Activated naive CD8-positive, alpha-beta T cell treated with anti-CD3 and anti-CD28 coated beads, Interleukin-2, amount 50 U/mL, for 24 hours (primary cell): ENCODE measurements at regions not wholly inside any gene's neighbourhood (a gene's known extent, or its start where the extent isn't known, plus 50 kb on each side); places are given as distances from the start of the nearest gene placed in this dataset.

Source experiments
- ATAC-seq: fragments of 150-1000 bp; cut with Tn5 transposase; one replicate; pipeline ENCODE4 v1.10.0; 2021
- DNase-seq: peaks from one replicate; pipeline ENCODE4 v3.0.0; 2021
- H3K27ac Mint-ChIP-seq: one replicate; pipeline ENCODE4 v1.8.0; 2021; ENCODE audit warnings: mild to moderate bottlenecking, mixed read lengths
- H3K27me3 Mint-ChIP-seq: one replicate; pipeline ENCODE4 v1.8.0; 2021; ENCODE audit warnings: mixed read lengths
- H3K36me3 Mint-ChIP-seq: one replicate; pipeline ENCODE4 v1.8.0; 2021; ENCODE audit warnings: low read depth, mixed read lengths
- H3K4me1 Mint-ChIP-seq: one replicate; pipeline ENCODE4 v1.8.0; 2021; ENCODE audit warnings: mixed read lengths
- H3K4me3 Mint-ChIP-seq: one replicate; pipeline ENCODE4 v1.8.0; 2021; ENCODE audit warnings: mild to moderate bottlenecking, moderate library complexity, mixed read lengths
- H3K9me3 Mint-ChIP-seq: one replicate; pipeline ENCODE4 v1.8.0; 2021; ENCODE audit warnings: mixed read lengths

DNA sequence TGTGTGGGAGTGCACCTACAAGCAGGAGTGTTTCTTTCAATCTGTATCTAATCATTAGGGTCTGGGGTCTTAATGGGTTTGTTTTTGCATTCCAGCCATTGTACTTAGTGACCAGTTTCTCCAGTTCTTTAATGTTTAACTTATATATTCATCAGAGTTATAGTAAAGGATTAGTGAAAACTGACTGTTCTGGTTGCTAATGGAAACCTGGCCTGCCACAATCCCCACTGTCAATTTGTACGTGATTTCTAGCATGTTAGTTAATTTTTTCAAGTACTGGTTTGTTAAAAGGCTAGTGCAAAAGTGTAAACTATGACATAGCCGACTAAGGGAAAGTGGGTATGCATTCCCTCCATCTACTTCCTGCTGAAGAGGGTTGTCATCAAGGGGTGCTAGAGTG, 276.1 kb downstream of the HTR1A start:
- Mint-ChIP-seq H3K9me3 (no peaks in the 10 kb centered on the region), H3K27me3 (no peaks in the 10 kb centered on the region), H3K36me3 (no peaks in the 10 kb centered on the region), H3K27ac (no peak overlapping the region), H3K4me1 (no peaks in the 10 kb centered on the region), H3K4me3 (no peak overlapping the region)
- DNase-seq (no peak), ATAC-seq (no peak)

DNA sequence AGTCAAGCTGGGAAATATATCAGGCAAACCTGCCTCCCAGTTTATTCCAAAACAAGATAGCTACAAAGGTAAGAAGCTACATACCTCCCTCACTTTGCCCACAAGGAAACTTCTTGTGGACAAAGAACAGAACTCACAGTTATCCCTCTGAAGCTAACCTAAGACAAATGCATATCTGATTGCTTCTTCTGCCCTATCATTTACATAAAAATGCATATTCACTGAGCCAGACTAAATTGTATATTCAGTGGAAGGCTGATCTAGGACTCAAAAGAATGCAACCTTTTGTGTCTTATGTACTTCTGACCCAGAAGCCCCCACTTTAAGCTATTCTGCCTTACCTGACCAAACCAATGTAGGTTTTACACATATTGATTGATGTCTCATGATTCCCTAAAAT, 276.8 kb downstream of the HTR1A start:
- Mint-ChIP-seq H3K27ac (no peak overlapping the region), H3K9me3 (no peaks in the 10 kb centered on the region), H3K36me3 (no peaks in the 10 kb centered on the region), H3K27me3 (no peaks in the 10 kb centered on the region), H3K4me1 (no peaks in the 10 kb centered on the region), H3K4me3 (no peak overlapping the region)
- no peak for DNase-seq
- no peak for ATAC-seq

DNA sequence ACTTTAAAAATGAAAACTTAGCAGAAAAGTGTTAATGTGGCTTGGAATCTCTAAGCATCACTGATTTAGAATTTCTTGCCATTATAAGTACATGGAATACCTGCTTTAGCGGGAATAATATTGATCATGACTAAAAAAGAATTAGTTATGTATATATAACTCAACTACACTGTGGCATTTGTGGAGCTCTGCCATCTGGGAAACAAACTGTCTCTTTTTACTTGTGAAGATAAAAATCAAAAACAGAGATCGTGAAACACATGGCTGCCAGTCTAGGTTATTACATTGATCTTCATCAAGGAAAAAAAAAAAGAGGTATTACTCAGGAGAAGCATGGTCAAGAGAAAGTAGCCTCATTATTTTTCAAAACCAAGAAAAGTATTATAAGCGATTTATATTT, 287.4 kb downstream of the HTR1A start:
- H3K27me3 Mint-ChIP-seq = no peaks in the 10 kb centered on the region
- H3K4me3 Mint-ChIP-seq = no peak overlapping the region
- DNase-seq (no peak), ATAC-seq (no peak)
- no peaks in the 10 kb centered on the region for H3K36me3 Mint-ChIP-seq
- no peaks in the 10 kb centered on the region for H3K4me1 Mint-ChIP-seq
- no peak overlapping the region for H3K27ac Mint-ChIP-seq
- H3K9me3 Mint-ChIP-seq = peaks cover 22% of the 10 kb centered on the region

DNA sequence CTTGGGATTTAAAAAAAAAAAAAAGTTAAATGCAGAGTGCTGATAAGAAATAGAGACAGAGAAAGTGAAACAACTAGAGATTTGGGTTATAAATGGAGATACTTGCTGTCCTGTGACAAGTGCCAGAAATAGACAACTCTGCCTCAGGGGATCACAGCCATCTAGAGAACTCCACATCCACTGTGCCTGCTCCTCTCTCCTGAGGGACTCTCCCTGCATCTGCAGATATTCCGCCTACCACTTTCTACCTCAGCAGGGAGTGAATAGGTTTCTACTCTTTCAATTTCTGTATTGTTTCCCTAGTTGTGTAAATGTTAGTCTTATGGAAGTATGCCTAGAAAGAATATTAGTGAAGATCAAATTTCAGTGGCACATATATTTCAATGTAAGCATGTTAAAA, 307.2 kb downstream of the HTR1A start:
- H3K27ac Mint-ChIP-seq = no peak overlapping the region
- ATAC-seq (no peak), DNase-seq (no peak)
- H3K9me3 Mint-ChIP-seq = peaks cover 7% of the 10 kb centered on the region
- H3K36me3 Mint-ChIP-seq = no peaks in the 10 kb centered on the region
- no peak overlapping the region for H3K4me3 Mint-ChIP-seq
- H3K27me3 Mint-ChIP-seq = no peaks in the 10 kb centered on the region
- no peaks in the 10 kb centered on the region for H3K4me1 Mint-ChIP-seq

DNA sequence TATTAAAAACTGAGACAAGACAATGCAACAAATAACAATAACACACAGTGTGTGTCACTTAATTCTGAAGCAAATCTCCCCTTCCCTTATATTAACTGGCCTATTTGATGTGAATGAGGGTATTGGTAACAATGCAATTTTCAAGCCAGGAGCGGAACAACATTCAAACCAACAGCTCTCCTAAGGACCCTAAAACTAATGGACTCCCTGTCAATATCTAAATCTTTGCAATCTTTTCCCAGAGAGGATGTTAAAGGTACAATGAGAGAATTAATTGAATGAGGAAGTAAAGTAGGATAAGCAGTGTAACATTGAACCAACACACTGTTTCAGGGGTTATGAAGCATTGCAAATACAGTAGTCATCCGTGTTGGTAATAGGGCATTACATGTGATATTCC, 311.7 kb downstream of the HTR1A start:
- Mint-ChIP-seq H3K4me1 (no peaks in the 10 kb centered on the region), H3K27me3 (no peaks in the 10 kb centered on the region), H3K27ac (no peak overlapping the region), H3K9me3 (peaks cover 11% of the 10 kb centered on the region), H3K36me3 (no peaks in the 10 kb centered on the region), H3K4me3 (no peak overlapping the region)
- ATAC-seq (no peak), DNase-seq (no peak)

DNA sequence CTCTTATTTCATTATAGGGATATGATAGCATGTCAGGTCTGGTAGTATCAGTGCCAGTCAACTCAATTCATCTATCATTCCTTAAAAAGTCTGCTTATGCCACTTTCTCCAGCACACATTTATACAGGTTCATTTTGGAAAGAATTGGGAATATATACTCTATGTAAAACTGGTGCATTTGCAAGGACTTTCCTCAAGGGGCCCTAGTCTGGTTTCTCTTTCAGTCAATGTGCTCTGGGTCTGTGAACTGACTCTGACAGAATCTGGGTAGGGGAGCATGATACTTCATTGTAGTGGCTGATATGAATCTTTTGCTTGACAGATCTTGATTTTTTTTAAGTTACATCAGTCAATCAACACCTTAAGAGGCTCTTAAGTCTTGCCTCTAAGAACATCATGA, 313.9 kb downstream of the HTR1A start:
- H3K27ac Mint-ChIP-seq = no peak overlapping the region
- no peak for DNase-seq
- no peaks in the 10 kb centered on the region for H3K4me1 Mint-ChIP-seq
- peaks cover 11% of the 10 kb centered on the region for H3K9me3 Mint-ChIP-seq
- H3K4me3 Mint-ChIP-seq = no peak overlapping the region
- no peak for ATAC-seq
- H3K36me3 Mint-ChIP-seq = no peaks in the 10 kb centered on the region
- H3K27me3 Mint-ChIP-seq = no peaks in the 10 kb centered on the region

DNA sequence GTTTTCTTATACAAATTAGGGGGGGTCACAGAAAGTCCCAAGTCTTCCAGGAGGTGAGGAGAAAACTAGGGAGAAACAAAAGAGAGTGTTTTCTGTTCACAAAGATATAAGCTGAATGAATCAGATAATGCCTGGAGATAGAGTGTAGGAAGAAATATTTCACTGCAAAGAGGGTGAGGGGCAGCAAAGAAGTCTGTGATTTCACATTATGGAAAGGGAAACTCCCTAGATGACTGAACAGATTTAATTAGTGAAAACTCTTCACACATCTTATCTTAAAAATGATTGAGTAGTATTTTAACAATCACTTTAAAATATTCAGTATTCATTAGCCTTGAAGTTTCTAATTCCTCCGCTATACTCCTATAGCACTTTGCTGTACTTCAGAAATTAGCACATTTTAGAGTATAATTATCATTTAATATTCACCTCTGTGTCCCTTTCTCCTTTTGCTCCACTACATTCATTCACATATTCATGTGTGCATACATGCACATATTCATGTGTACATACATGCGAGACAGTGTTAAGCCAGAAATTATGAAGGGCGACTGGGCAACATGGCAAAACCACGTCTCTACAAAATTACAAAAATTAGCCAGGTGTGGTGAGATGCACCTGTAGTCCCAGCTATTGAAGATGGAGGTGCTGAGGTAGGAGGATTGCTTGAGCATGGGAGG, 332.2 kb downstream of the HTR1A start:
- H3K27ac Mint-ChIP-seq = no peak overlapping the region

DNA sequence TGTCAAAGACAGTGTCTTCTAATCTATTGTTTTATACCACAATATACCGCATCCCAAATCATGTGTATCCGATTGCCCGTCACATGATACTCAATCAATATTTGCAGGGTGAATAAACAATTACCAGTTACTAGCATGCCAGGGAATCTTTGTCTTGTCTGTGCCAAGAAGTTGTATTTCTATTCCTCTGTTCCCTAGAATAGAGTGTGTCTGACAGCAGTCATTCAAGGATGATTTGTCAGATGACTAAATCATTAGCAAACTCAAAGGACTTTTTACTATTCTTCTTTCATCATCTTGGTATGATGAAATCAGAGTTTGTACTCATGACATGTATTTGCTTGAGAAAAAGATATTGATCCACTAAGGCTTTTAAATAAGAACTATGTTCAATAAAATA, 348.8 kb downstream of the HTR1A start:
- Mint-ChIP-seq H3K9me3 (peaks cover 9% of the 10 kb centered on the region), H3K36me3 (no peaks in the 10 kb centered on the region), H3K27me3 (no peaks in the 10 kb centered on the region), H3K27ac (no peak overlapping the region), H3K4me3 (no peak overlapping the region), H3K4me1 (no peaks in the 10 kb centered on the region)
- ATAC-seq = no peak
- DNase-seq = no peak

More for the DNA sequence above, 332.2 kb downstream of the HTR1A start:
- Mint-ChIP-seq H3K9me3 (peaks cover 8% of the 10 kb centered on the region), H3K4me3 (no peak overlapping the region), H3K4me1 (no peaks in the 10 kb centered on the region), H3K27me3 (no peaks in the 10 kb centered on the region), H3K36me3 (no peaks in the 10 kb centered on the region)
- DNase-seq (no peak), ATAC-seq (no peak)

DNA sequence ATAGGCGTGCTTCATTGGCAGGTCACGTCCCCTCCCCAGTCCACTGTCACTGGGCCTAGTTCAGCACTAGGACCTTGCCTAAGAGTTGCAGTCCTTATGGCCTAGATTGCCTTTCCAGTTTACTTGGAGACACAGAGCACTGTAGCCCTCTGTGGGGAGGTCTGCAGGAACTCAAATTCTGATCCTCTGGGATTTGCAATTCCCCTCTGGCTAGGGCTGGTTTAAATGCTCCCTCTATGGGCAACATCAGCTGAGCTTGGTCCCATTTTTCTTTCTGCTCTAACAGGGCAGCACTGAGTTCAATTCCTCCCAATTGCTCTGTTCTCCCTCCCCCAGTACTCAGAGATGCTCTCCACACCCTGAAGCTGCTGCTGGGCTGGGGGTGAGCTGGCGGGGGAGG, 358.2 kb downstream of the HTR1A start:
- no peak for ATAC-seq

DNA sequence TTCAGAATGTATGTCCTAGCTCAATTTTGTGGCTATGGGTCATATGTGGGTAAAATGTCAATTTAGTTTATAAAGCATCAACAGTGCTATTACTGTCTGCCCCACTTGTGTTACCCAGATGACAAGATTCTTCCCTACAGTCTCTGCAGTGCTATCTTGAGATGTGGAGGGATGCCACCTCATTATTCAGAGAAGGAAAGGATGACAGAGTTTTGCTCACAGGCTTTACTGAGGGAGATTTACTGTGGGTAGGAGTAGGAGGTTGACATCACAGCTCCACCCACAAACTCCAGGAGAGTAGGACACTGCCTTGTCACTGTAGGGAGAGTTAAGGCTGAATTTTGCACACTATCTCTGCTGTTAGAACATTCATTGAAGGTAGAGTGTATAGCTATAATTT, 359.3 kb downstream of the HTR1A start:
- H3K27me3 Mint-ChIP-seq = no peaks in the 10 kb centered on the region
- peaks cover 16% of the 10 kb centered on the region for H3K9me3 Mint-ChIP-seq
- H3K4me3 Mint-ChIP-seq = no peak overlapping the region
- ATAC-seq (no peak), DNase-seq (no peak)
- no peaks in the 10 kb centered on the region for H3K36me3 Mint-ChIP-seq
- no peaks in the 10 kb centered on the region for H3K4me1 Mint-ChIP-seq
- no peak overlapping the region for H3K27ac Mint-ChIP-seq

More for the DNA sequence above, 358.2 kb downstream of the HTR1A start:
- Mint-ChIP-seq H3K36me3 (no peaks in the 10 kb centered on the region), H3K4me3 (no peak overlapping the region), H3K4me1 (no peaks in the 10 kb centered on the region), H3K27me3 (no peaks in the 10 kb centered on the region), H3K27ac (no peak overlapping the region), H3K9me3 (peaks cover 19% of the 10 kb centered on the region)
- DNase-seq = no peak

DNA sequence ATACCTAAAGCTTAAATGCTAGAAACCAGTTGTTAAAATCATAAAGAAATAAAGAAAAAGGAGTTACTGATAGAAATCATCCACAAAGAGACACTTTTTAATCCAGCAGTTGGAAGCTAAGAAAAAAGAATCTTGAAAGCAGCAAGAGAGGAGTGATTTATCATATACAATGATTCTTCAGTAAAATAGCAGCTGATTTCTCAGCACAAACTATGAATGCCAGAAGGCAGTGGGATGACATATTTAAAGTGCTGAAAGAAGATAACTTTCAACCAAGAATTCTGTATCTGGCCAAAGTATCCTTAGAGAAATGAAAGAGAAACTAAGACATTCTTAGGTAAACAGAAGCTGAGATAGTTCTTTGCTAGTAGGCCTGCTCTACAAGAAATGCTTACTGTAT, 366.0 kb downstream of the HTR1A start:
- Mint-ChIP-seq H3K4me1 (no peaks in the 10 kb centered on the region), H3K9me3 (peaks cover 10% of the 10 kb centered on the region), H3K27me3 (no peaks in the 10 kb centered on the region), H3K36me3 (no peaks in the 10 kb centered on the region), H3K4me3 (no peak overlapping the region), H3K27ac (no peak overlapping the region)
- ATAC-seq = no peak
- no peak for DNase-seq

DNA sequence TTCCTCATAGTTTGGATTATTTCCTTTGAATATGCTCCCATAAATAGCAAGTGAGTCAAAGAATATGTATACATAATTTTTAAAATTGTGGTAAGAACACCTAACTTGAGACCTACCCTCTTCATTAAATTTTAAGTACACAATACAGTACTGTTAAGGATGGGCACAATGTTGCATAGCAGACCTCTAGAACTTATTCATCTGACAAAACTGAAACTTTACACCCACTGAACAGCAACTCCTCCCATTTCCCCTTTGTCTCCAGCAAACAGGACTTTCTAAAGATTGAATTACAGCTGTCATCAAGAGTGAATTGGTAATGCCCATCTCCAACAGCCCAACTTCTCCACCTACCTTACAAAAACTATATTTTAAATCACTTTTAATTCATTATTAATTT, 388.9 kb downstream of the HTR1A start:
- DNase-seq (no peak), ATAC-seq (no peak)
- Mint-ChIP-seq H3K9me3 (no peaks in the 10 kb centered on the region), H3K4me3 (no peak overlapping the region), H3K36me3 (no peaks in the 10 kb centered on the region), H3K4me1 (no peaks in the 10 kb centered on the region), H3K27me3 (no peaks in the 10 kb centered on the region), H3K27ac (no peak overlapping the region)

DNA sequence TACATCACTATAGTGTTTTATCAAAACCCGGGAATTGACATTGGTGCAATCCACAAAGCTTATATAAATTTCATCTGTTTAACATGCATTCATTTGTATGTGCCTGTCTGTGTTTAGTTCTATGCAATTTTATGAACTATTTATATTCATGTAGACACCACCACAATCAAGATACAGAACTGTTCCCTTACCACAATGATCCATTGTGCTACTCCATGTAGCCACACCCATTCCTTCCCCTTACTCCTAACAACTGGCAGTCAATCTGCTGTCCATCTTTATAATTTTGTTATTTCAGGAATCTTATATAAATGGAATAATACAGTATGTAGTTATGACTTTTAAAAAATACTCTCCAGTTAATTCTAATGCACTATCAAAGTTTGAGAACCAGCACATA, 389.5 kb downstream of the HTR1A start:
- no peak overlapping the region for H3K27ac Mint-ChIP-seq
- H3K27me3 Mint-ChIP-seq = no peaks in the 10 kb centered on the region
- no peak overlapping the region for H3K4me3 Mint-ChIP-seq

DNA sequence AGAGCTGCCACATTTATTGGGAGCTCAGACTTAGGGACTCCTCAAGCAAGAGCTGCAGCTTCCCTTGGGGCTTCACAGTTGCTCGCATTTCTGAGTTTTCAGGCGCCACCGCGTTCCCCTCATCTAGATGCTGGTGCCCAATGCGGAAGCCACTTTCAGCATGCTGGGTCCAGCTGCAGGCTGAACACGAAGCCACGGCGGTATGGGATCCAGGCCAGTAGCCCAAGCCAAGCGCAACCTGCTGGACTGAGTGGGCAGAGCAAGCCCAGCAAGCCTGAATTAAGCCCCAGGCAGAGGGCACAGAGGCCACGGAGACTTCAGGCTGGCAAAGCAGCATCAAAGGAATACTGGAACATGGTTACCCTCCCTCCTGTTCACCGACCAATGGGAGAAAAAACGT, 391.5 kb downstream of the HTR1A start:
- DNase-seq (no peak), ATAC-seq (no peak)
- H3K4me3 Mint-ChIP-seq = no peak overlapping the region
- H3K36me3 Mint-ChIP-seq = no peaks in the 10 kb centered on the region
- H3K4me1 Mint-ChIP-seq = no peaks in the 10 kb centered on the region
- H3K27me3 Mint-ChIP-seq = no peaks in the 10 kb centered on the region
- no peak overlapping the region for H3K27ac Mint-ChIP-seq
- no peaks in the 10 kb centered on the region for H3K9me3 Mint-ChIP-seq

More for the DNA sequence above, 389.5 kb downstream of the HTR1A start:
- no peaks in the 10 kb centered on the region for H3K4me1 Mint-ChIP-seq
- no peak for ATAC-seq
- no peak for DNase-seq
- no peaks in the 10 kb centered on the region for H3K9me3 Mint-ChIP-seq
- no peaks in the 10 kb centered on the region for H3K36me3 Mint-ChIP-seq

DNA sequence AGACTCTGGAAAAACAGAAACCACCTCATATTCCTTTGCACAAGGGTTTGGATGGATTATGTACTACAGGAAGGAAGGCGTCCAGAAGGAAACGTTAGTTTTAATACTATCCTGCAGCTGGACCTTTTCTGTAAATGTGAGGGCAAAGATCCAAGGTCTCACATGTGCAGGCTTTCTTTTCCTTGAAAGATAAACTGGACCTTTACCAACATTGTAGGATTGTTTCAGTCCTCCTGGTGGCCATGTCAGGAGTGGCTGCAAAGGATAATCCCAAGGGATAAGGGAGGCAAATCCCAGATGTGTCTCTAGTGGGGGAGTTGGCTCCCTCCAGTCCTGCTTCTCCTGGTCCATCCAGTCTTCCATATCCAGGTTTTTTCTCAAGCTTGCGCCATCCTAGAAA, 397.5 kb downstream of the HTR1A start:
- peaks cover 15% of the 10 kb centered on the region for H3K9me3 Mint-ChIP-seq
- no peak overlapping the region for H3K4me3 Mint-ChIP-seq
- DNase-seq = no peak
- no peaks in the 10 kb centered on the region for H3K4me1 Mint-ChIP-seq
- no peak overlapping the region for H3K27ac Mint-ChIP-seq
- H3K27me3 Mint-ChIP-seq = no peaks in the 10 kb centered on the region
- ATAC-seq = no peak
- H3K36me3 Mint-ChIP-seq = no peaks in the 10 kb centered on the region
